WTC11 (cell line): ENCODE measurements at regions not wholly inside any gene's neighbourhood (a gene's known extent, or its start where the extent isn't known, plus 50 kb on each side); places are given as distances from the start of the nearest gene placed in this dataset.

Experiments used
- ATAC-seq: fragments of 200-7000 bp; cut with Tn5 transposase; 2 replicates; pipeline ENCODE4 v1.10.0; 2021; ENCODE audit warnings: mild to moderate bottlenecking, moderate library complexity
- CTCF ChIA-PET: fragments of 300-600 bp; sonication (Branson Sonifier 250); formaldehyde crosslinking; loops from one replicate; lab custom pipeline; 2021; ENCODE audit warnings: antibody characterized with exemption; lab: Charles Lee
- POLR2A ChIA-PET: fragments of 350-600 bp; sonication (Branson Sonifier 250); formaldehyde crosslinking; loops from one replicate; lab custom pipeline; 2021; ENCODE audit warnings: antibody characterized with exemption; lab: Charles Lee
- DNase-seq: peaks from one replicate; pipeline ENCODE4 v3.0.0; 2021; ENCODE audit warnings: low spot score
- H3K27ac Mint-ChIP-seq: 2 replicates; pipeline ENCODE4 v1.8.0; 2021; ENCODE audit warnings: mixed read lengths
- H3K27me3 Mint-ChIP-seq: 2 replicates; pipeline ENCODE4 v1.8.0; 2021; ENCODE audit warnings: low read depth, mild to moderate bottlenecking, moderate library complexity, mixed read lengths
- H3K36me3 Mint-ChIP-seq: 2 replicates; pipeline ENCODE4 v1.8.0; 2021; ENCODE audit warnings: mixed read lengths
- H3K4me1 Mint-ChIP-seq: 2 replicates; pipeline ENCODE4 v1.8.0; 2022; ENCODE audit warnings: mixed read lengths
- H3K4me3 Mint-ChIP-seq: 2 replicates; pipeline ENCODE4 v1.8.0; 2021; ENCODE audit warnings: mild to moderate bottlenecking, moderate library complexity, mixed read lengths
- H3K9me3 Mint-ChIP-seq: 2 replicates; pipeline ENCODE4 v1.8.0; 2021; ENCODE audit warnings: mixed read lengths
- ATF2 ChIP-seq: sonication (generic); formaldehyde crosslinking; IDR thresholded peaks from 2 replicates; pipeline ENCODE4 v1.8.1; 2022; ENCODE audit warnings: low read depth, missing genetic modification reagents, borderline replicate concordance
- ATF6 ChIP-seq: sonication (generic); formaldehyde crosslinking; IDR thresholded peaks from 2 replicates; pipeline ENCODE4 v1.8.1; 2023; ENCODE audit warnings: mild to moderate bottlenecking, missing genetic modification reagents
- E2F4 ChIP-seq: sonication (generic); formaldehyde crosslinking; IDR thresholded peaks from 2 replicates; pipeline ENCODE4 v1.8.1; 2022; ENCODE audit warnings: low read depth, mild to moderate bottlenecking, moderate library complexity, missing genetic modification reagents, borderline replicate concordance
- ETV6 ChIP-seq: sonication (generic); formaldehyde crosslinking; IDR thresholded peaks from 2 replicates; pipeline ENCODE4 v1.8.1; 2022; ENCODE audit warnings: mild to moderate bottlenecking, missing genetic modification reagents
- GABPB1 ChIP-seq: sonication (generic); formaldehyde crosslinking; IDR thresholded peaks from 2 replicates; pipeline ENCODE4 v1.8.1; 2023; ENCODE audit warnings: mild to moderate bottlenecking, missing genetic modification reagents
- MAX ChIP-seq: sonication (generic); formaldehyde crosslinking; IDR thresholded peaks from 2 replicates; pipeline ENCODE4 v1.8.0; 2022; ENCODE audit warnings: mild to moderate bottlenecking, missing genetic modification reagents
- NFATC4 ChIP-seq: fragments of 250-450 bp; sonication (Bioruptor Pico); IDR thresholded peaks from 2 replicates; pipeline ENCODE4 v1.9.0; 2021; ENCODE audit warnings: mild to moderate bottlenecking
- NFE2L1 ChIP-seq: sonication (generic); formaldehyde crosslinking; IDR thresholded peaks from 2 replicates; pipeline ENCODE4 v1.8.1; 2023; ENCODE audit warnings: missing genetic modification reagents
- NR2C2 ChIP-seq: sonication (generic); formaldehyde crosslinking; IDR thresholded peaks from 2 replicates; pipeline ENCODE4 v1.8.0; 2022; ENCODE audit warnings: mild to moderate bottlenecking, missing genetic modification reagents
- PREB ChIP-seq: sonication (generic); formaldehyde crosslinking; IDR thresholded peaks from 2 replicates; pipeline ENCODE4 v1.8.1; 2022; ENCODE audit warnings: mild to moderate bottlenecking, missing genetic modification reagents, moderate library complexity, borderline replicate concordance
- RORB ChIP-seq: fragments of 250-450 bp; sonication (Bioruptor Pico); IDR thresholded peaks from 2 replicates; pipeline ENCODE4 v1.9.0; 2021; ENCODE audit warnings: mild to moderate bottlenecking
- SMAD3 ChIP-seq: sonication (generic); formaldehyde crosslinking; IDR thresholded peaks from 2 replicates; pipeline ENCODE4 v1.8.0; 2022; ENCODE audit warnings: missing genetic modification reagents, mild to moderate bottlenecking, borderline replicate concordance
- STAT6 ChIP-seq: sonication (generic); formaldehyde crosslinking; conservative IDR thresholded peaks from 2 replicates; pipeline ENCODE4 v1.8.1; 2023; ENCODE audit warnings: mild to moderate bottlenecking, low read depth, missing genetic modification reagents, moderate library complexity
- TP53 ChIP-seq: sonication (generic); formaldehyde crosslinking; IDR thresholded peaks from 2 replicates; pipeline ENCODE4 v1.8.1; 2023; ENCODE audit warnings: mild to moderate bottlenecking, missing genetic modification reagents
- ZNF121 ChIP-seq: sonication (generic); formaldehyde crosslinking; IDR thresholded peaks from 2 replicates; pipeline ENCODE4 v1.8.0; 2023; ENCODE audit warnings: missing genetic modification reagents
- ZNF317 ChIP-seq: sonication (generic); formaldehyde crosslinking; IDR thresholded peaks from 2 replicates; pipeline ENCODE4 v1.8.1; 2023; ENCODE audit warnings: low read depth, mild to moderate bottlenecking, moderate library complexity, missing genetic modification reagents, borderline replicate concordance
- ZNF512 ChIP-seq: sonication (generic); formaldehyde crosslinking; IDR thresholded peaks from 2 replicates; pipeline ENCODE4 v1.8.1; 2022; ENCODE audit warnings: missing genetic modification reagents, borderline replicate concordance
- ZNF532 ChIP-seq: fragments of 250-450 bp; sonication (Bioruptor Pico); IDR thresholded peaks from 2 replicates; pipeline ENCODE4 v1.9.0; 2021; ENCODE audit warnings: mild to moderate bottlenecking, borderline replicate concordance
- ZNF671 ChIP-seq: fragments of 250-450 bp; sonication (Bioruptor Pico); IDR thresholded peaks from 2 replicates; pipeline ENCODE4 v1.8.0; 2021; ENCODE audit warnings: mild to moderate bottlenecking

GRCh38 chr2:208713066-208713745 lies 306.6 kb downstream of the PTH2R start (continued):
- TF ChIP-seq ZNF532 (CRISPR knock-in tag) (no peak), ZNF317 (CRISPR knock-in tag) (no peak), GABPB1 (CRISPR knock-in tag) (no peak), ATF2 (CRISPR knock-in tag) (no peak)

GRCh38 chr2:208718828-208719227 lies 312.2 kb downstream of the PTH2R start:
- H3K4me3 Mint-ChIP-seq, result no peak overlapping the region
- H3K27me3 Mint-ChIP-seq, result no peaks in the 10 kb centered on the region
- ChIA-PET POLR2A (no interaction called here), CTCF (no interaction called here)
- DNase-seq (no peak), ATAC-seq (no peak)
- no peaks in the 10 kb centered on the region for H3K4me1 Mint-ChIP-seq
- H3K27ac Mint-ChIP-seq, result no peak overlapping the region
- H3K36me3 Mint-ChIP-seq, result no peaks in the 10 kb centered on the region
- no peaks in the 10 kb centered on the region for H3K9me3 Mint-ChIP-seq
- no peak for TF ChIP-seq MAX (CRISPR knock-in tag)
- no peak for TF ChIP-seq E2F4 (CRISPR knock-in tag)
- TF ChIP-seq ATF6, result no peak
- no peak for TF ChIP-seq NFE2L1 (CRISPR knock-in tag)
- no peak for TF ChIP-seq ZNF512 (CRISPR knock-in tag)
- no peak for TF ChIP-seq SMAD3 (CRISPR knock-in tag)
- TF ChIP-seq TP53, result no peak
- no peak for TF ChIP-seq NR2C2 (CRISPR knock-in tag)
- no peak for TF ChIP-seq STAT6 (CRISPR knock-in tag)
- TF ChIP-seq ATF2 (CRISPR knock-in tag), result no peak
- no peak for TF ChIP-seq ETV6
- no peak for TF ChIP-seq NFATC4 (CRISPR knock-in tag)
- no peak for TF ChIP-seq RORB
- TF ChIP-seq PREB (CRISPR knock-in tag), result no peak
- no peak for TF ChIP-seq ZNF671 (CRISPR knock-in tag)
- TF ChIP-seq ZNF121 (CRISPR knock-in tag), result no peak
